ENCODE measurements at regions not wholly inside any gene's neighbourhood (a gene's known extent, or its start where the extent isn't known, plus 50 kb on each side); places are given as distances from the start of the nearest gene placed in this dataset.

DNA sequence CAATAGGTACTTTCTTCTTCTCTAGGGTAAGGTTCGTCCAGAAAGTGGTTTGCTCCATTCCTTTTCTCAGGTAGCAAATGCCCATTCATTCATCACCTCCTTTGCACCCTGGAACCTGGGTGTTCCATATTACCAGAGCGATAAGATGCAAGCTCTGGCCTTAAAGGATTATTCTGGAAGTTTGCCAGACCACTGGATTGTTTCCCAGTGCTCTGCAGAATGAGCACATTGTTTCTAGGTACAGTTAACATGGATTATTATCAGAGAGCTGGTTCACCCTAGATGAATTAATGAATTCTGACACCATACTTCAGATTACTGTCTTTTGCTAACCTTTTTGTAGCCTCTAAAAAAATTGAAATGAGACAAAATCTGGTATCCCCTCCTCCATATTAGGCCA, 170.9 kb upstream of the BMP4 start:
- no peak for DNase-seq (ENCODE audit: low spot score)

DNA sequence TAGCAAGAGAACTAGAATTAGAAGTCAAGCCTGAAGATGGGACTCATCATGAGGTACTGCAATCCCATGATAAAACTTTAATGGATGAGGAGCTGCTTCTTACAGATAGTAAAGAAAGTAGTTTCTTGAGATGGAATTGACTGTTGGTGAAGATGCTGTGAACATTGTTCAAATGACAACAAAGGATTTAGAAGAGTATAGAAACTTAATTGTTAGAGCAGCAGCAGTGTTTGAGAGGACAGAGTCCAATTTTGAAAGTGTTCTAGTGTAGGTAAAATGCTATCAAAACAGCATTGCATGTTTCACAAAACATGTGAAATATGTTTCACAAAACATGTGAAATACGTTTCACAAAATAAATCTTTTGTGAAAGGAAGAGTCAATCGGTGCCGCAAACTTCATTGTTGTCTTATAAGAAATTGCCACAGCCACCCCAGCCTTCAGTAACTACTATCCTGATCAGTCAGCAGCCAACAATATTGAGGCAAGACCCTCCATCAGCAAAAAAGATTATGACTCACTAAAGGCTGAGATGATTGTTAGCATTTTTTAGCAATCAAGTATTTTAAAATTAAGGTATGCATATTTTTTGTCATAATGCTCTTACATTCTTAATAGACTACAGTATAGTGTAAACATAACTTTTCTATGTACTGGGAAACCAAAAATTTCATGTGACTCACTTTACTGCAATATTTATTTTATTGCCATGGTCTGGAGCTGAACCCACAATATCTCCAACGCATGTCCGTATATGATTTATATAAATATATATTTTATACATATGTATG, 173.4 kb upstream of the BMP4 start:
- DNase-seq (ENCODE audit: low spot score): no peak

DNA sequence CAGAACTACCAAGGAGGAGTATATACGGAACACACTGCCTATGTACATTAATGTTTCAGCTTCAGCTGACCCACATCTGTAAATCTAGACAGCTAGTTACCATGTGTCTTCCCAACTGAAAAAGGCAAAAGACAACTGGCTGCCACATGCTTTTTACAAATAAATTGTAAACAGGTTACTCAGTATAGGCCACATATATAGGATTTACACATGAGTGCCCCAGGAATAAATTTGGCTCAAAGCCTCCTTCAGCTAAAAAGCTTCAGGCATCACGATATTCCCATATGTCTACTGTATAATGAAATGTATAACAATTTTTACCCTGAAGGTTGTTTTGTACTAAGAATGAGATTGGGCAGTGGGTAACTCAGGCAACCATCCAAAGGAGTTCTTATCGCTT, 175.9 kb upstream of the BMP4 start:
- DNase-seq (ENCODE audit: low spot score): no peak

DNA sequence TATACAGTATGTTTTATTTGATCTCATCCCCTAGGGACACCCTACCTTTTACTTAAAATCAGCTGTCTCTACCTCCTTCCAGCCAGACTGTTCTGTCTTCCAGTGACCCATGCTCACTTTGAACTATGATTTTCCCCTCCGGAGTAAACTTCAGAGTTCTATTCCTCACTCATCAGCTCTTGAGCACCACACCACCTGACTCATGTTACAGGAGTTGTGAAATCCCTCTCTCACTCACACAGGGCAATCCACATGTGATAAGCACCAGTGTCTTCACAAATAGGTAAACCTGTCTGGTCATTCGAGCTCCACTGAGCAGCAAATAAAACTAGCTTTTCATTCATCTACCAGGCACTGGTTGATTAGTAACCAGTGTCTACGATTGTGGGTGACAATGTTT, 177.3 kb upstream of the BMP4 start:
- DNase-seq (ENCODE audit: low spot score): no peak

DNA sequence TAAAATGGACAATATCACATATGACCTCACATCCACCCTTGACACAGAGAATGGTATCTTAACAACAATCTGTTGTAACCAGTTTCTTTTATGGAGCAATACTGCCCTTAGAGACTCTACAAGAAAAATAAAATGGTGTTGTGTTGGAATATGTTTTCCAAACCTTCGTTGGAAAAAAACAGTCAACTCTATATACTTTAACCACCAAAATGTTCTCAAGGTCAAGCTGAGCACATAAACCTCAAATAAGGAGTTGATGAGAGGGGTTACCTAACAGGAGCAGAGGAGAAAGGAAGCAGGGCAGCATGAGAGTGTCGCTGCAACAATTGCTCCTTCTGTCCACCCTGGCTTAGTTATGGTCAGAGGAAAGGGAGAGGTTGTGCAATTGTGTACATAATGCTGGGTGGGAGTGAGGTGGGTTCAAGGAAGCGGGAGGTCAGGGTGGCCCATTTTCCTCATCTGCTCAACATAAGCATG, 179.2 kb upstream of the BMP4 start:
- no peak for DNase-seq (ENCODE audit: low spot score)

DNA sequence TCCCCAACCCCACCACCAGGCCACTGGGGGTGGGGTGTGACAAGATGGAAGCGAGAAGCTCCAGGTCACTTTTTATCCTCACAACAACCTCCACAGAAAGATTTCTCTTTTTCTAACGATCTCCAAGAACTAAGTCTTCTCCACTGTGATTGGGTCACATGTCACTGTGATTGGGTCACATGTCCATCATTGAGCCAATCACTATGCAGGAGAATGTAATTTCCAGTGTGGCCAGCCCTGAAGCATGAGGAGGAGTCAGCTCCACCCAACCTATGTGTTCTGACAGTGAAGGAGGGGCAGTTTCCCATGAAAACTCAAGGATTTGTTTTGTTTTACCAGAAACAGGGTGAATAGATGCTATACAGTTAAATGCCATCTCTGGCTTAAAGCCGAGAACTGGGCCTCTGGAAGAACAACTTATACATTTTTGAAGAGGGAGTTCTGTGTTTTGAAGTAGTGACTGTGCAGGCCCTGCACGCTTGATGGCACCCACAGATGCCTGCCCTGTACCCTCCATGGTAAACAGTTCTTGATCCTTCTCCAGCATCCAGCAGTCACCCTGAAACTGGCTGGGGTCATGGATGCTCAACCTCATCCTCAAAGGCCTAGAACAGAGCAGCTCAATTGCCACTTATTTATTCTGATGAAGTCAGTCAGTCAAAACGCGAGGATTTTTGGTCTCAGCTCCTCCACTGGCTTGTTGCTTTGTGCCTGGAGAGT, 180.4 kb upstream of the BMP4 start:
- DNase-seq (ENCODE audit: low spot score): no peak

DNA sequence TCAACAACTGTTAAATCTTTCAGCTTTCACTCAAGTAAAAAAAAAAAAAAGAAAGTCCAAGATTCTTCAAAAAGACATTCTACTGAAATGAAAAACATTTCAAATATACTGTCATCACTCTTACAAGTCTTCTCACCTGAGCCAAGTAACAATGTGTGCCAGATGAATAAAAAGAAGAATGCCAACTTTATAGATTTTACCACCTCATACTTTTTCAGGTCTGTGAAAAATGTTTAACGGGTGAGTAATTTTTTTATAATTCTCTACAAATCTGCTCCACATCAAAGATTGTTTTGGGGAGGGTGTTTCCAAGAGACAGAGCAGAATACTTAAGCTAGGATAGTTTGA, 181.0 kb upstream of the BMP4 start:
- DNase-seq (ENCODE audit: low spot score): no peak

DNA sequence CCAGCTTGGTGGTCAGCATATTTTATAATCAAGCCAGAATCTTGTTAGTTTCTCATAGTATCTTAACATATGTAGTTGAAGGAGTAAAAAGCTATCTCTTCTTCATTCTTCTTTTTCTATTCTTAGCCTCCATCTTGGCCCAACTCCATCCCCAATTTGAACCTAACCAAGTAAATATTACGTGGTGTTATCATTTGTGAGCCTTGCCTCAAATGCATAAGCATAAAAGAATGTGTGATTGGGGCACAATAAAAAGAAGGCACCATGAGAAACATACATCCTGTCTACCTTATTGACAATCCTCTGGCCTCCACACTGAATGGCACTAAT, 181.4 kb upstream of the BMP4 start:
- DNase-seq (ENCODE audit: low spot score): no peak

DNA sequence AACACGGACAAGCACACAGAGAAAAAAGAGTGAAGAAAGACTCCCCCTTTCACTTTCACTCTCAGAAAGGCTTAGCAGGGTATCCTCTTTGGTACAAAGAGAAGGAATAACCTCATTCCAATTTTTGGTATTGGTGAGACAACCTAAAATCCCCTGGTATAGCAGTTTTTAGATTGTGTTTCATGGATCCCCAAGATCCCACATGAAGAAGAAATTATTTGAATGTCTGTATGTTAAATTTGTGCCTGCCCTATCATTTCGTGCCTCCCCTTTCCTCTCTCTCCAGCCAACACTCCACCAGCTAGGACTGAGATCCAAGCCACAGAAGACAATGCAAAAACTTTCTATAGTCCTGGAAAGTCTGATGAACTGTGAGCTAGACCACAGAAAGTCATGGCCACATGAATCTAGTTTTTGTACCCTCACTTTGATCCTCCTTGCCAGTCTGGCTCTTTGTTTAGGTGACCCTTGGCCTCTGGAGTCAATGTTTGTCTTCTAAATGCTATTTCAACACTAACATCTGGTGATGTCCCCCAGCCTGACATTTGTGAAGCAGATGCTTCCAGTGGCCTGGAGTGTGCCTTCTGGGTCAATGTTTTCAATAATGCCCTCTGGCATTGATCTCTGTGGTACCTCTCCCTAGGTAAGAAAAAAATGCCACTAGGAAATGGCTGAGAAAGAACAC, 181.9 kb upstream of the BMP4 start:
- DNase-seq (ENCODE audit: low spot score): no peak

DNA sequence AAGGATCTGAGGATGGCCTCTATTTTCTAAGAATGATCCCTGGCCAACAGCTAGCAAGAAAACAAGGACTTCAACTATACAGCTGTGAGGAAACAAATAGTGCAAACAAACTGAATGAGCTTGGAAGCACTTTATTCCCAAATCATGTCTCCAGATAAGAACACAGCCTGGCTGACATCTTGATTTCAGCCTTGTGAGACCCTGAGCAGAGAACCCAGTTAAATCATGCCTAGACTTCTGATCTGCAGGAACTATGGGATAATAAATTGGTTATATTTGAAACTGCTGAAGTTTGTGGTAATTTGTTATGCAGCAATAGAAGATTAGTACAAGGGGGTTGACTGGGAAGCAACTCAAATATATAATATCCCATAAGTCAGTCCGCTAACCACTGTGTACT, 183.9 kb upstream of the BMP4 start:
- no peak for DNase-seq (ENCODE audit: low spot score)

DNA sequence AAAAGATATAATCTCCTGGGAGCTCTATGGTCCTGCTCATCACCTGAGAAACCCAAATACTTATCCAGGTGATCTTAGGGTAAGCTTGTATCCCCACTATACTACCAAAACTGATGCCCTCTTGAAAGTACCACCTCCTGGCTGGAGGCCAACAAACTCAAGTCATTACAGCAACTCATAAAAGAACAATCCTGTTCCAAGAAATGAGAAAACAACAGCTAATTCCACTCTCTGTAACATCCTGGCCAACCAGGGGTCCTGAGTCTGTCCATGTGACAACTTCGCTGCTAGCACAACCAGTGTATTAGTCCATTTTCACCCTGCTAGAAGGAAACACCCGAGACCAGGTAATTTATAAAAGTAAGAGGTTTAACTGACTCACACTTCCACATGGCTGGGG, 190.0 kb upstream of the BMP4 start:
- DNase-seq (ENCODE audit: low spot score): no peak

DNA sequence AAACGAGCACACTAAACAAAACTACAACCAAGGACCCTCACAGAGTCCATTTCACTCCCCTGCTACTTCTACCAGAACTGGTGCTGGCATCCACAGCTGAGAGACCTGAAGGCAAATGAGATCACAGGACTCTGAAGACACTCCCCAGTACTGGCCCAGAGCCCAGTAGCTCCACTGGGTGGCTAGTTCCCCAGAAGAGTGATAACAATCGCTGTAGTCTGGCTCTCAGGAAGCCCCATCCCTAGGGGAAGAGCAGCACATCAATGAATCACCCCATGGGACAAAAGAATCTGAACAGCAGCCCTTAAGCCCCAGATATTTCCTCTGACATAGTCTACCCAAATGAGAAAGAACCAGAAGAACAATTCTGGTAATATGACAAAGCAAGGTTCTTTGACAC, 190.7 kb upstream of the BMP4 start:
- no peak for DNase-seq (ENCODE audit: low spot score)

DNA sequence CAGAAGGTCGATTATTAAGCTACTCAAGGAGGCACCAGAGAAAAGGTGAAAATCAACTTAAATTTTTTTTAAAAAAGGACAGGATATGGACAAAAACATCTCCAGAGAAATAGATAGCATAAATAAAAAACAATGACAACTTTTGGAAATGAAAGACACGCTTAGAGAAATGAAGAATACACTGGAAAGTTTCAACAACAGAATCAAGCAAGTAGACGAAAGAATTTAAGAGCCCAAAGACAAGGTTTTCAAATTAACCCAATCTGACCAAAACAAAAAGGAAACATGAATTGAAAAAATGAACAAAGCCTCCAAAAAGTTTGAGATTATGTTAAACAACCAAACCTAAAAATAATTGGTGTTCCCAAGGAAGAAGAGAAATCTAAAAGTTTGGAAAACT, 191.1 kb upstream of the BMP4 start:
- DNase-seq (ENCODE audit: low spot score): no peak

DNA sequence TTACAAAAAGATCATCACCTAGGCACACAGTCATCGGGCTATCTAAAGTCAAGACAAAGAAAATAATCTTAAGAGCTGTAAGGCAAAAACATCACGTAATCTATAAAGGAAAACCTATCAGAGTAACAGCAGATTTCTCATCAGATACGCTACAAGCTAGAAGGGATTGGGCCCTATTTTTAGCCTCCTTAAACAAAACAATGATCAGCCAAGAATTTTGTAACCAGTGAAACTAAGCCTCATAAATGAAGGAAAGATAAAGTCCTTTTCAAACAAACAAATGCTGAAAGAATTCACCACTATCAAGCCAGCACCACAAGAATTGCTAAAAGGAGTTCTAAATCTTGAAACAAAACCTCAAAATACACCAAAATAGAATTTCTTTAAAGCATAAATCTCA, 191.6 kb upstream of the BMP4 start:
- DNase-seq (ENCODE audit: low spot score): no peak

DNA sequence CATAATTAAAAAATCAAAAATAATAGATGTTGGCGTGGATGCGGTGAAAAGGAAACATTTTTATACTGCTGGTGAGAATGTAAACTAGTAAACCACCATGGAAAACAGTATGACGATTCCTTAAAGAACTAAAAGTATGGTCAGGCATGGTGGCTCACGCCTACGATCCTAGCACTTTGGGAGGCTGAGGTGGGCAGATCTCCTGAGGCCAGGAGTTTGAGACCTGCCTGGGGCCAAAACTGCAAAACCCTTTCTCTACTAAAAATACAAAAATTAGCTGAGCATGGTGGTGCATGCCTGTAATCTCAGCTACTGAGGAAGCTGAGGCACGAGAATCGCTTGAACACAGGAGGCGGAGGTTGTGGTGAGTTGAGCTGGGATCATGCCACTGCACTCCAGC, 195.7 kb upstream of the BMP4 start:
- no peak for DNase-seq (ENCODE audit: low spot score)

DNA sequence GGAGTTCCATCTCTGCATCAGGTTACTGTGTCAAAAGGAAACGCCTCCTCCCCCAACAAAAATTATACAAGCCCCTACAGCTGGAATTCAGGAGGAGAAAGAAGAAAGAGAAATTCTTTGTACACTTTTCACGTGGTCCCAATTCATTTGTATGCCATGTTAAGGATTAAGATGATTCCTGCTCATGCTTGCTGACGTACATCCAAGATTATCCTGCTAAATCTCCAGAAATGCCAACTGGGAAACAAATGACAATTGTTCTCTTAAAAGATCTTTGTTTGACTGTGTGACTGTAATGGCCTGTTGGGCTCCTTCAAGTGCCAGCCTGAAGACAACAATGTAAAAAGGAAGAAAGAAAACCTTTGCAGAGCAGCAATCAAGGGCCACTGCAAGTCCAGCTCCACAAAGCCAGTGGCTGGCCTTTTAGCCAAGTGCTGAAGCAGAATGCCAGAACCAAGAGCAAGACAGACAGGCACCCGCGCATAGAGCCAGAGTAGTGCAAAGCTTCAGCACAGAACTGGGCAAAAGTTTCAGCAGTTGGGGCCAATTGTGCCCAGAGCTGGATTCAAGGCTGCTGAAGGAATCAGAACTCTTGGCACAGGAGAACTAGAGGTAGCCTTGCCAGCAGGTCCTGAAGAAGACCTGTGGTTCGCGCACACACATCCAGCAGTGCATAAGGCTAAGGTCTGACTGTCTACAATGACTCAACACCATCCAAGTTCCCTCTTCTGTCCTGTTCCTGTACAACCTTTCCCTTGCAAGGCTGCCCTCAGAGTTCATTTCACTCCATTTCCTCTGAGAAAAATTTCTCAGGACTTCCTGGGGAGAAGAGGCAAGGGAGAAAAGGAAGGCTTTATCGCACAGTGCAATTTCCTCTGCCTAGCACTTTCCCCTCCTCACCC, 209.7 kb upstream of the BMP4 start:
- DNase-seq (ENCODE audit: low spot score): no peak

DNA sequence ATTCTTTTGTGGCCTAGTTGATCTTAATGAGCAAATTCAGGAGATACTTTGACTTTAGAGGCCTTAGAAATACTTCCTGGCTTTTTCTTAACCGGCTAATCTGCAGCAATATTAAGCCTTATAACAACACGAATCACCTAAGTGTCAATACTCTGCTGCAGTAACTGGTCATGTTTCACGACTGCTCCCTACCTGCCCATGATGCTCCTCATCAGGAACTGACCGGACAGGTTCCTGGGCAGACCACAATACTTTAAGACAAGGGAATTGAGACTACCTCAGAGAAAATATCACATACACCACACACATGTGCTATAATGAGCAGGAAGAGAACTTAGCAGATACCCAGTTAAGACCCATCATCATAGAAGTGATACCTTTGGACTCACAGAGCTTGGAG, 211.9 kb upstream of the BMP4 start:
- no peak for DNase-seq (ENCODE audit: low spot score)

DNA sequence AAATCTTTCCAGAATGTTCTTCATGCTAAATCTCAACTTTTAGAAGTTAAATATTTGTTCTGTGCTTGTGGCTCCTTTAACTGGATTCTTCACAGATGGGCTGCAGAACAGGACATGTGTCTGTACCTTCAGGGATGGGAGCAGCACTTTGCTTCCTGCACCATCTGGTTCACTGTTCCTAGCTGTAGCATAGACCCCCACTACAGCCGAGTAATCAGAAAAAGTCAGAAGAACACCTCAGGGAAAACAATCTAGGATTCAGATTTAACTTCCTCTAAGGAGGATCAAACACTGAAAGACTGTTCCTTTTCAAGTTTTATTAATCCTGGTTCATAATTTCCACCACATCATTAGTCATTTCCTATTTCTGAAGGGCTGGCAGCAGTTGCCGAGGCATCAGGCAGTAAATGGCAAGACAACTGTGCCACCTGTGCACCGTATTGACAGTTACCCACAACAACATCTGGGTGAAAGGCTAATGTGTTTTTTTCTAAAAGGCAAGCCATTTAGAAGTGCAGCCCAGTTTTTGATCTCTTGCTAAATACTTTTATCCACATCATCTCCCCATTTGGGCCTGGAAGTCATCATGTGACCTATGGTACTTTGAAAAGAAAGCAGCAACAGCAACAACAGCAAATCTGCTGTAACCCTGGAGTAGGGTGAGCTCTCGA, 212.8 kb upstream of the BMP4 start:
- DNase-seq (ENCODE audit: low spot score): no peak

DNA sequence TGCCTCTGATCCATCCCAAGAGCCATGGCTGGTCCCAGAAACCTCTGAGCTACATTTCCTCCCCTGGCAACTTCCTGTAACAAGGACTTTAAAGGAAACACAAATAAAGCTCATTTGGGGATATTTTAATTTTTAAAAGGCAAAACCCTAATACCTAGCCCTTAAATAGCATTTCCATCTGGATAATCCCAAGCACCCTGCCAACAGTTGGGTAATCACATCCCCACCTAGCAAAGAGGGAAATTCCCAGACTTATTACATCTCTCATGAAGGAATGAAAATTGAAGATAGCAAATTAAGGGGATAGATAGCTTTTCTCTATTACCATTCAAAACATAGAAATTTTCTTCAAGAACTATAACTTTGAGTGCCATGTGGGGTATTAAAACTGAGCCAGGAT, 213.7 kb upstream of the BMP4 start:
- no peak for DNase-seq (ENCODE audit: low spot score)

DNA sequence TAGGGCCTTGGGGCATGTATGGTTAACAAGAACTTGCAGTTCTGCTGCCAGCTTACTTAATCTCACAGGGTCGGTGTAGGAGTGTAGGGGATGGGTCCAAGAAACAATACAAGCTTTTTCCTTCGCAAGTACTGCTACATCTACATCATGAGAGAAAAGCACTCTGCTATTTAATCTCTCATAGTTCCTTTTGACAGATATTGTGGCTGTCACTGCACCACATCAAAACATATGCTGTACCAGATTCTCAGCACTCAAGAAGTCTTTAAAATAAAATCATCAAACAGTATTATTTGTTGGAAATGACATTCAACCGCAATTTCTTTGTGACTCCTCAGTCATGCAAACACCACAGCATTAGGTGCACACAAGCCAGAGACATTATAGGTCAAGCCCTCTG, 215.5 kb upstream of the BMP4 start:
- no peak for DNase-seq (ENCODE audit: low spot score)

DNA sequence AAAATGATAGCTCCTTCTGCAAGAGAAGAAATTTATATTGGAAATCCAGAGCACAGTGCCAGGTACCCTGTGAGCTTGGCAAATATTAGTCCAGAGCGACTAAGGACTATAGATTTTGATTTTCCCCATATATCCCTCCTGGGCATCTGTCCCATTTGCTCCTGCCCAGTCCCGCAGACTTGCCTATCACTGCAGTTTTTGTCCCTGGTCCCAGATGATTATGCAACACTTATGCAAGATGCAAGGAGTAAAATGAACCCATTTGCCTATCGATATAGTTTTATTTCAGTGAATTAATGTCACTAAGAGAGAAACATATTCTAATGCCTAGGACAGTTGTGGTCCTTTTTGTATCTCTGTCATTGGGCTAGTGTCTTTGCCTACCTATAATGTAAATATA, 215.9 kb upstream of the BMP4 start:
- DNase-seq (ENCODE audit: low spot score): no peak

DNA sequence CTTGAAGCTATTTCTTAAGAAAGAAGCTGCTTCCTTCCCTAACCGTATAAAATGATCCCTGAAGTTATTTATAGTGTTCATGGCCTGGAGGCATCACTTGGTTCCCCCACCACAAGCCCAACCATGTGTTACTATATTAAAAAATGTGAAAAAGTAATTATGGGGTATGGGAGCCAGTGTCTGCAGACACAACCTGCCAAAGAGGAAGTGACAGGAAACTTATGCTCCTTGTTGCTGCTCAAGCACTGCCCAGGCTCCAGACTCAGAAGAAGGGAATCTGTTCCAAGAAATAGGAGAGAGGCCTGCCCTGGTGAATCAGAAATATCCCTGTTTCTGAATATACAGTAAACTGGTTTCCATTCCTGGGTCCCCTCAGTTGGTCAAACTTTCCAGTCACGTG, 217.2 kb upstream of the BMP4 start:
- no peak for DNase-seq (ENCODE audit: low spot score)
